SK-N-SH treated with all-trans-retinoic acid at 6 μM for 48 hours (cell line): ENCODE measurements at regions not wholly inside any gene's neighbourhood (a gene's known extent, or its start where the extent isn't known, plus 50 kb on each side); places are given as distances from the start of the nearest gene placed in this dataset.

ENCODE experiments used
- OSR1 ChIP-seq: fragments of 250-450 bp; sonication (Bioruptor Pico); IDR thresholded peaks from 2 replicates; pipeline ENCODE4 v1.8.0; 2022; ENCODE audit warnings: moderate library complexity, mild to moderate bottlenecking, inconsistent platforms
- RARB ChIP-seq: fragments of 250-450 bp; sonication (Bioruptor Pico); IDR thresholded peaks from 2 replicates; pipeline ENCODE4 v1.8.0; 2021; ENCODE audit warnings: mild to moderate bottlenecking, moderate library complexity
- SNAI2 ChIP-seq: fragments of 250-450 bp; sonication (Bioruptor Pico); IDR thresholded peaks from 2 replicates; pipeline ENCODE4 v1.5.0; 2020; ENCODE audit warnings: mild to moderate bottlenecking, moderate library complexity
- ZFP3 ChIP-seq: fragments of 250-450 bp; sonication (Bioruptor Pico); IDR thresholded peaks from 2 replicates; pipeline ENCODE4 v1.5.0; 2020; ENCODE audit warnings: mild to moderate bottlenecking, moderate library complexity
- ZNF70 ChIP-seq: fragments of 450-650 bp; formaldehyde crosslinking; IDR thresholded peaks from 2 replicates; pipeline ENCODE4 v1.5.0; 2020; ENCODE audit warnings: mild to moderate bottlenecking, moderate library complexity
- TF ChIP-seq, protein P1 (sequence below): fragments of 250-450 bp; sonication (Bioruptor Pico); IDR thresholded peaks from 2 replicates; pipeline ENCODE4 v1.5.1; 2020; ENCODE audit warnings: low read depth, mild to moderate bottlenecking, moderate library complexity
- TF ChIP-seq, protein P2 (sequence below): fragments of 250-450 bp; sonication (Bioruptor Pico); IDR thresholded peaks from 2 replicates; pipeline ENCODE4 v1.8.0; 2020; ENCODE audit warnings: mild to moderate bottlenecking, moderate library complexity, borderline replicate concordance

DNA sequence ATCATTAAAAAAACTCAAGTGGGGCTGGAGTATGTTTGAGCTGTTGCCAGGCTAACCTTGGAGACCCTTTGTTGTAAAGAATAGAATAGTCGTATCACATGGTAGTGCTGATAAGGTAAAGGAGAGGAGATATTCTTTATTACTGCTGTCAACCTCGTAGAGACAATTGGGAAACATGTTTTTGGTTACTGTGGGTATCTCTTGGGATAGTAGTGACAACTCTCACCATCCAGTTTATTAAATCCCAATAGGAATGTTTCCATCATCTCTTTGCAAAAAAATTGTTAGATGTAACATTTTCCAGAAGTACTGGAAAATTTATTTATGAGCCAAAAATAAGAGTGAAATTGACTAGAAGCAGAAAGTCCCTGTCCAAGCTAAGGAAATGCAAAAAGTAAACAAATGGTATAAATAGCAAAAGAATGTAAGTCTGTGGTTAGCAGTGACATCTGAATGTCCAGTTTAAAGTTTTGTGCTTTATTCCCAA lies 829.3 kb upstream of the CITED2 start:
- TF ChIP-seq RARB (CRISPR knock-in tag) (no peak), SNAI2 (CRISPR knock-in tag) (no peak), ZFP3 (no peak), ZNF70 (CRISPR knock-in tag) (no peak), OSR1 (no peak)
- TF ChIP-seq, protein P1, sequence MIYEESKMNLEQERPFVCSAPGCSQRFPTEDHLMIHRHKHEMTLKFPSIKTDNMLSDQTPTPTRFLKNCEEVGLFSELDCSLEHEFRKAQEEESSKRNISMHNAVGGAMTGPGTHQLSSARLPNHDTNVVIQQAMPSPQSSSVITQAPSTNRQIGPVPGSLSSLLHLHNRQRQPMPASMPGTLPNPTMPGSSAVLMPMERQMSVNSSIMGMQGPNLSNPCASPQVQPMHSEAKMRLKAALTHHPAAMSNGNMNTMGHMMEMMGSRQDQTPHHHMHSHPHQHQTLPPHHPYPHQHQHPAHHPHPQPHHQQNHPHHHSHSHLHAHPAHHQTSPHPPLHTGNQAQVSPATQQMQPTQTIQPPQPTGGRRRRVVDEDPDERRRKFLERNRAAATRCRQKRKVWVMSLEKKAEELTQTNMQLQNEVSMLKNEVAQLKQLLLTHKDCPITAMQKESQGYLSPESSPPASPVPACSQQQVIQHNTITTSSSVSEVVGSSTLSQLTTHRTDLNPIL (CRISPR knock-in tag) = no peak
- TF ChIP-seq, protein P2, sequence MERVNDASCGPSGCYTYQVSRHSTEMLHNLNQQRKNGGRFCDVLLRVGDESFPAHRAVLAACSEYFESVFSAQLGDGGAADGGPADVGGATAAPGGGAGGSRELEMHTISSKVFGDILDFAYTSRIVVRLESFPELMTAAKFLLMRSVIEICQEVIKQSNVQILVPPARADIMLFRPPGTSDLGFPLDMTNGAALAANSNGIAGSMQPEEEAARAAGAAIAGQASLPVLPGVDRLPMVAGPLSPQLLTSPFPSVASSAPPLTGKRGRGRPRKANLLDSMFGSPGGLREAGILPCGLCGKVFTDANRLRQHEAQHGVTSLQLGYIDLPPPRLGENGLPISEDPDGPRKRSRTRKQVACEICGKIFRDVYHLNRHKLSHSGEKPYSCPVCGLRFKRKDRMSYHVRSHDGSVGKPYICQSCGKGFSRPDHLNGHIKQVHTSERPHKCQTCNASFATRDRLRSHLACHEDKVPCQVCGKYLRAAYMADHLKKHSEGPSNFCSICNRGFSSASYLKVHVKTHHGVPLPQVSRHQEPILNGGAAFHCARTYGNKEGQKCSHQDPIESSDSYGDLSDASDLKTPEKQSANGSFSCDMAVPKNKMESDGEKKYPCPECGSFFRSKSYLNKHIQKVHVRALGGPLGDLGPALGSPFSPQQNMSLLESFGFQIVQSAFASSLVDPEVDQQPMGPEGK (CRISPR knock-in tag) = no peak
